Stomach smooth muscle (tissue), 2 donors: ENCODE measurements at regions not wholly inside any gene's neighbourhood (a gene's known extent, or its start where the extent isn't known, plus 50 kb on each side); places are given as distances from the start of the nearest gene placed in this dataset.
"Not testable (repeated sequence)": the region's sequence is repeated elsewhere in the genome, so short reads cannot be mapped to it uniquely, and the experiment has no call there.

Experiments used
- H3K27ac ChIP-seq: one replicate; pipeline ENCODE4 v1.7.0; 2013; ENCODE audit warnings: mild to moderate bottlenecking, low read length, inconsistent platforms
- H3K27me3 ChIP-seq, 2 donors: one replicate each; pipeline ENCODE4 v1.7.0; 2013; ENCODE audit warnings: low read length in 2 of 2; ENCODE audit not compliant: insufficient read depth in 2 of 2, control insufficient read depth in 1 of 2
- H3K36me3 ChIP-seq, 2 donors: one replicate each; pipeline ENCODE4 v1.7.0; 2013; ENCODE audit warnings: low read length in 2 of 2; ENCODE audit not compliant: control insufficient read depth in 2 of 2, insufficient read depth in 2 of 2
- H3K4me1 ChIP-seq: one replicate; pipeline ENCODE4 v1.7.0; 2013; ENCODE audit warnings: low read length; ENCODE audit not compliant: control insufficient read depth, insufficient read depth
- H3K4me3 ChIP-seq, 2 donors: one replicate each; pipeline ENCODE4 v1.7.0; 2013; ENCODE audit warnings: low read length in 2 of 2
- H3K9ac ChIP-seq, 2 donors: one replicate each; pipeline ENCODE4 v1.7.0; 2013; ENCODE audit warnings: low read length in 2 of 2, mild to moderate bottlenecking in 1 of 2
- H3K9me3 ChIP-seq, 2 donors: one replicate each; pipeline ENCODE4 v1.7.0; 2013; ENCODE audit warnings: low read length in 2 of 2; ENCODE audit not compliant: control insufficient read depth in 2 of 2
- donor health status: healthy.
- donor health status: Pancreatic carcinoma.

GRCh38 chr10:56507033-56507432 lies 146.0 kb upstream of the ZWINT start:
- H3K27ac ChIP-seq = no peak overlapping the region
- H3K9ac ChIP-seq = no peak overlapping the region
- H3K4me3 ChIP-seq = no peak overlapping the region
- H3K9me3 ChIP-seq = no peaks in the 10 kb centered on the region
- H3K4me1 ChIP-seq = no peaks in the 10 kb centered on the region
- no peaks in the 10 kb centered on the region for H3K27me3 ChIP-seq
- no peaks in the 10 kb centered on the region for H3K36me3 ChIP-seq

- Histone ChIP-seq H3K27me3 (no peaks in the 10 kb centered on the region), H3K27ac (no peak overlapping the region), H3K4me1 (no peaks in the 10 kb centered on the region), H3K4me3 (no peak overlapping the region), H3K9ac (no peak overlapping the region), H3K9me3 (no peaks in the 10 kb centered on the region), H3K36me3 (no peaks in the 10 kb centered on the region)
Observed at GRCh38 chr10:56505555-56505954, 144.5 kb upstream of the ZWINT start.

GRCh38 chr10:56496186-56496486 lies 135.1 kb upstream of the ZWINT start:
- no peaks in the 10 kb centered on the region for H3K4me1 ChIP-seq
- H3K27ac ChIP-seq = no peak overlapping the region
- H3K27me3 ChIP-seq = no peaks in the 10 kb centered on the region
- H3K36me3 ChIP-seq = no peaks in the 10 kb centered on the region
- H3K9me3 ChIP-seq = no peaks in the 10 kb centered on the region
- H3K4me3 ChIP-seq = no peak overlapping the region
- no peak overlapping the region for H3K9ac ChIP-seq

DNA sequence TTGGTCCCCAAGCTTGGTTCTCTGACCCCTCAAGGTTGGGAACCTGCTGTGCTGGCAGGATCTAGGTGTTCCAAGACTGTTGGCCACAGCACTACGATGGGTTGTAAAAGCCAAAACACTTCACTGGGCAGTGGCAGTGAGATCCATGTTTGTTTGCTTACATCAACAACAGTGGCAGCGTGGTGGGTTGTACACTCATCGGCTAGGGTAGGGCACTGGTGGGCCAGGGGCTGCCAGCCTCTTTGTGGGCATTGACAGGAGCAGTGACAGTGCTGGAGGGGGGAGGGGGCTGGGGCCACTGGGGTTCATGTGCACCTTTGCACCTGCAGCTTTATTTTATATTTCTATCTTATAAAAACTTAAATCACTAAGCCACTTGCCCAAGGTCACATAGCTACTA lies 126.7 kb upstream of the ZWINT start:
- H3K4me3 ChIP-seq = no peak overlapping the region
- no peak overlapping the region for H3K9ac ChIP-seq
- H3K27me3 ChIP-seq = no peaks in the 10 kb centered on the region
- no peak overlapping the region for H3K27ac ChIP-seq
- H3K4me1 ChIP-seq = no peaks in the 10 kb centered on the region
- no peaks in the 10 kb centered on the region for H3K36me3 ChIP-seq
- H3K9me3 ChIP-seq = no peaks in the 10 kb centered on the region

DNA sequence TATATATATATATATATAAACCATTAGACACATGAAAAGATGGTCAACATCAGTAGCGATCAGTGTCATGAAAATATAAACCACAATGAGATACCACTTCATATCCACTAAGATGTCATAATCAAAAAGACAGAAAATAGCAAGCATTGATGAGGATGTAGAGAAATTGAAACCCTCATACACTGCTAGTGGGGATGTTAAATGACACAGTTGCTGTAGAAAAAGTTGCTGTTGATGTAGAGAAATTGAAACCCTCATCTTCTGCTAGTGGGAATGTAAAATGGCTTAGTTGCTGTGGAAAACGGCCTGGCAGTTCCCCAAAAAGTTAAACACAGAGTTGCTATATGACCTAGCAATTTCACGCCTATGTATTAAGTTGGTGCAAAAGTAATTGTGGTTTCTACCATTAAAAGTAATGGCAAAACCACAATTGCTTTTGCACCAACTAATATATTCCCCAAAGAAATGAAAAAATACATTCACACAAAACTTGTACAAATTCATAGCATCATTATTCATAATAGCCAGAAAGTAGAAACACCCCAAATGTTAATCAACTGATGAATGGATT lies 120.5 kb upstream of the ZWINT start:
- Histone ChIP-seq H3K36me3 (no peaks in the 10 kb centered on the region), H3K9me3 (peaks cover 0 to 2% of the 10 kb centered on the region in 2 donors), H3K4me1 (no peaks in the 10 kb centered on the region), H3K9ac (no peak overlapping the region), H3K27me3 (no peaks in the 10 kb centered on the region), H3K27ac (no peak overlapping the region), H3K4me3 (no peak overlapping the region)

- H3K27me3 ChIP-seq = no peaks in the 10 kb centered on the region
- H3K27ac ChIP-seq = no peak overlapping the region
- no peak overlapping the region for H3K9ac ChIP-seq
- H3K36me3 ChIP-seq = no peaks in the 10 kb centered on the region
- no peak overlapping the region for H3K4me3 ChIP-seq
- H3K9me3 ChIP-seq = no peaks in the 10 kb centered on the region
- no peaks in the 10 kb centered on the region for H3K4me1 ChIP-seq
Observed at GRCh38 chr10:56472978-56473377, 111.9 kb upstream of the ZWINT start.

DNA sequence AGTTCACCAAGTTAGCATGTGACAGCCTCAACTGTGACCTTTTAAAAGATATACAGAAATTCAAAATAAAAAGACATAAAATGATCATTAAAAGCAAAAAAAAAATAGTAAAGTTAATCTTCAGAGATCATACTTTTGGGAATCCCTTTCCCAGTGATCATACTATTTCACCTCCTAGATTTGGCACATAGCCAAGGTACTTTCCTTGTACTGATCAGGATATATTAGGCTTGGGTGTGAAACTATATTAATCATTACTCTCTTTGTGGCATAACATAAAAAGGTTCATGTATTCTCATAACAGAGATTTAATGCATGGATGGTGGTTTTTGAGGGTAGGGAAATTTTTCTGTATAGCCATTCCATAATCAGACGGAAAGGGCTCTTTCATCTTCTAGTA lies 109.6 kb upstream of the ZWINT start:
- Histone ChIP-seq H3K27ac (no peak overlapping the region), H3K36me3 (no peaks in the 10 kb centered on the region), H3K9me3 (peaks cover 0 to 5% of the 10 kb centered on the region in 2 donors), H3K4me3 (no peak overlapping the region), H3K27me3 (no peaks in the 10 kb centered on the region), H3K9ac (no peak overlapping the region), H3K4me1 (no peaks in the 10 kb centered on the region)

DNA sequence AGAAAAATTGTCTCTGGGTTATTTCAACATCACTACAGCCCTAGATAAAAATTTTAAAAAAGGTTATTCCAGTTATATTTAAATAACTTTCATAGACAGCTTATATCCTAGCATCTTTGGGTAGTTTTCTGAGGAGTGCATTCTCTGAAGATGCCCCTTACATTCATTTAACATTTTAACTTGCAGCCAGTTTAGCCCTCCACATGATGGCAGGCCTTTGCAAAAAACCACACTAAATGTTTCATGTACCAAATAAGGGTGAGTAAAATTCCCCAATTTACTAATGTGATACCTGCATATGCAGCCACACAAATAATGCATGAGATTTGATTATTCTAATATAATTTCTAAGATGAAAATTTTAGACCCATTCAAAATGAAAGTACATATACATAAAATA lies 108.4 kb upstream of the ZWINT start:
- Histone ChIP-seq H3K9ac (no peak overlapping the region), H3K9me3 (peaks cover 0 to 5% of the 10 kb centered on the region in 2 donors), H3K27me3 (no peaks in the 10 kb centered on the region), H3K4me1 (no peaks in the 10 kb centered on the region), H3K4me3 (no peak overlapping the region), H3K36me3 (no peaks in the 10 kb centered on the region), H3K27ac (no peak overlapping the region)

- H3K27me3 ChIP-seq = no peaks in the 10 kb centered on the region
- no peaks in the 10 kb centered on the region for H3K4me1 ChIP-seq
- H3K9me3 ChIP-seq = peaks cover 0 to 5% of the 10 kb centered on the region in 2 donors
- H3K36me3 ChIP-seq = no peaks in the 10 kb centered on the region
- H3K27ac ChIP-seq = no peak overlapping the region
- no peak overlapping the region for H3K9ac ChIP-seq
- no peak overlapping the region for H3K4me3 ChIP-seq
Observed at GRCh38 chr10:56466005-56466404, 104.9 kb upstream of the ZWINT start.

GRCh38 chr10:56449770-56450169 lies 88.7 kb upstream of the ZWINT start:
- no peak overlapping the region for H3K9ac ChIP-seq
- H3K4me3 ChIP-seq = no peak overlapping the region
- no peak overlapping the region for H3K27ac ChIP-seq
- no peaks in the 10 kb centered on the region for H3K27me3 ChIP-seq
- peaks cover 0 to 4% of the 10 kb centered on the region in 2 donors for H3K9me3 ChIP-seq
- H3K4me1 ChIP-seq = no peaks in the 10 kb centered on the region
- H3K36me3 ChIP-seq = no peaks in the 10 kb centered on the region

DNA sequence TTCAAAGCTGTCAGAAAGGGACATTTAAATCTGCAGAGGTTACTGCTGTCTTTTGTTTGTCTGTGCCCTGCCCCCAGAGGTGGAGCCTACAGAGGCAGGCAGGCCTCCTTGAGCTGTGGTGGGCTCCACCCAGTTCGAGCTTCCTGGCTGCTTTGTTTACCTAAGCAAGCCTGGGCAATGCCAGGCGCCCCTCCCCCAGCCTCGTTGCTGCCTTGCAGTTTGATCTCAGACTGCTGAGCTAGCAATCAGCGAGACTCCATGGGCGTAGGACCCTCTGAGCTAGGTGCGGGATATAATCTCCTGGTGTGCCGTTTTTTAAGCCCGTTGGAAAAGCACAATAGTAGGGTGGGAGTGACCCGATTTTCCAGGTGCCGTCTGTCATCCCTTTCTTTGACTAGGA lies 86.6 kb upstream of the ZWINT start:
- not testable (repeated sequence) for H3K4me3 ChIP-seq, H3K27ac ChIP-seq, H3K36me3 ChIP-seq, H3K27me3 ChIP-seq, H3K4me1 ChIP-seq, H3K9me3 ChIP-seq, H3K9ac ChIP-seq
